Heart left ventricle (tissue), 13 donors: ENCODE measurements at regions not wholly inside any gene's neighbourhood (a gene's known extent, or its start where the extent isn't known, plus 50 kb on each side); places are given as distances from the start of the nearest gene placed in this dataset.

Experiments used
- CTCF ChIP-seq, 12 donors: fragments of 200-600 bp; sonication (generic) in 4 of 12; IDR thresholded peaks; one replicate each; pipeline versions ENCODE4 v1.5.0 to v1.8.0; 2018 to 2022; ENCODE audit warnings: antibody characterized with exemption in 12 of 12, mild to moderate bottlenecking in 5 of 12
- POLR2A ChIP-seq, 2 donors: fragments of 450-650 bp; IDR thresholded peaks; one replicate each; pipeline ENCODE4 v1.6.1; 2017; ENCODE audit warnings: antibody characterized with exemption in 2 of 2, mild to moderate bottlenecking in 2 of 2, moderate library complexity in 2 of 2
- donor health status: ischemic (EF 13 %, LVEDD 7.1; RV severe dilation, severe dysfunction).
- donor health status: DM: no; HTN: yes; CAD: no.
- donor health status: DM: no; HTN: no; CAD: no.
- donor health status: ischemic (EF 25% LVEDD 6.9; RV normal size, moderate dysfunction).
- donor health status: ischemic (EF 25% LVEDD 5.7; RV mildly dilated, moderate dysfunction).
- donor health status: ischemic (EF 35%, LVEDD 5.7; RV mildly dilated, moderate dysfunction).
- donor health status: nonischemic (EF 11% LVEDD 7.7; RV severe dilation, severe dysfunction).
- donor health status: DM: yes; HTN: yes; CAD: no.
- donor health status: PGD.
- donor health status: ischemic (EF 29% LVEDD 5.4; RV normal size, mild dysfunction).
- donor health status: nonischemic (EF 23%, LVEDD 6.1; RV moderate dilation, normal function).

GRCh38 chr15:69982037-69982436, 115.7 kb downstream of the TLE3 start:
- TF ChIP-seq POLR2A (IDR thresholded peaks at IDR 0.05) (no peak), CTCF (IDR thresholded peaks at IDR 0.05) (no peak)
